OCI-LY1 (cell line): ENCODE measurements at regions not wholly inside any gene's neighbourhood (a gene's known extent, or its start where the extent isn't known, plus 50 kb on each side); places are given as distances from the start of the nearest gene placed in this dataset.

Experiments used
- H2AFZ ChIP-seq: fragments of 200-600 bp; sonication (generic), shearing (Covaris generic); 2 replicates; pipeline ENCODE4 v1.6.0; 2014; ENCODE audit warnings: antibody characterized with exemption, mild to moderate bottlenecking, low read length
- H3F3A ChIP-seq: fragments of 200-600 bp; sonication (generic), shearing (Covaris generic); 2 replicates; pipeline ENCODE4 v1.6.0; 2014; ENCODE audit warnings: mild to moderate bottlenecking, antibody characterized with exemption, low read length, moderate library complexity; ENCODE audit not compliant: insufficient read depth
- H3K27ac ChIP-seq: fragments of 200-600 bp; sonication (generic); 2 replicates; pipeline ENCODE4 v1.5.1; 2014; ENCODE audit warnings: low read length, mixed run types, mild to moderate bottlenecking, low read depth; ENCODE audit not compliant: poor library complexity, severe bottlenecking
- H3K27me3 ChIP-seq: fragments of 200-600 bp; sonication (generic); 2 replicates; pipeline ENCODE4 v1.6.0; 2014; ENCODE audit warnings: antibody characterized with exemption, mild to moderate bottlenecking, low read length, moderate library complexity; ENCODE audit not compliant: insufficient read depth
- H3K36me3 ChIP-seq: fragments of 200-600 bp; sonication (generic); 2 replicates; pipeline ENCODE4 v1.6.1; 2014; ENCODE audit warnings: mild to moderate bottlenecking, antibody characterized with exemption, low read length, moderate library complexity, mixed read lengths; ENCODE audit not compliant: insufficient read depth
- H3K4me1 ChIP-seq: fragments of 200-600 bp; sonication (generic); 2 replicates; pipeline ENCODE4 v1.5.1; 2014; ENCODE audit warnings: mild to moderate bottlenecking, low read length, moderate library complexity; ENCODE audit not compliant: insufficient read depth, severe bottlenecking
- H3K4me2 ChIP-seq: fragments of 200-600 bp; sonication (generic), shearing (Covaris generic); 2 replicates; pipeline ENCODE4 v1.6.1; 2014; ENCODE audit warnings: low read length
- H3K4me3 ChIP-seq: fragments of 200-600 bp; sonication (generic); 2 replicates; pipeline ENCODE4 v1.5.1; 2014; ENCODE audit warnings: low read length, low read depth, mild to moderate bottlenecking, mixed read lengths; ENCODE audit not compliant: poor library complexity, severe bottlenecking
- H3K79me2 ChIP-seq: fragments of 200-600 bp; shearing (Covaris generic); 2 replicates; pipeline ENCODE4 v1.6.1; 2016; ENCODE audit warnings: mixed run types, low read length, mixed read lengths; ENCODE audit not compliant: insufficient read depth
- H3K9ac ChIP-seq: fragments of 200-600 bp; sonication (generic), shearing (Covaris generic); 2 replicates; pipeline ENCODE4 v1.6.1; 2014; ENCODE audit warnings: mild to moderate bottlenecking, low read length, mixed read lengths
- H3K9me2 ChIP-seq: fragments of 200-600 bp; sonication (generic), shearing (Covaris generic); 2 replicates; pipeline ENCODE4 v1.6.1; 2014; ENCODE audit warnings: low read depth, mild to moderate bottlenecking, low read length, mixed read lengths
- H3K9me3 ChIP-seq: fragments of 200-600 bp; shearing (Covaris generic); 2 replicates; pipeline ENCODE4 v1.6.1; 2014; ENCODE audit warnings: low read length, mixed read lengths
- H4K20me1 ChIP-seq: fragments of 200-600 bp; sonication (generic), shearing (Covaris generic); 2 replicates; pipeline ENCODE4 v1.6.0; 2016; ENCODE audit warnings: mild to moderate bottlenecking, low read length; ENCODE audit not compliant: insufficient read depth
- CTCF ChIP-seq: fragments of 200-600 bp; sonication (generic), shearing (Covaris generic); IDR thresholded peaks from 2 replicates; pipeline ENCODE4 v1.5.1; 2017; ENCODE audit warnings: mild to moderate bottlenecking, antibody characterized with exemption, low read length, moderate library complexity, mixed read lengths
- EZH2 ChIP-seq: fragments of 200-600 bp; sonication (generic), shearing (Covaris generic); IDR thresholded peaks from 2 replicates; pipeline ENCODE4 v1.8.0; 2017; ENCODE audit warnings: borderline replicate concordance, mixed run types, mild to moderate bottlenecking, antibody characterized with exemption, low read length, moderate library complexity, mixed read lengths

- Histone ChIP-seq H3K27ac (no peak overlapping the region), H3K36me3 (no peaks in the 10 kb centered on the region), H3K4me1 (no peaks in the 10 kb centered on the region), H3K4me2 (no peak overlapping the region), H3K9me2 (no peaks in the 10 kb centered on the region), H3K9ac (no peak overlapping the region), H3F3A (no peaks in the 10 kb centered on the region), H3K9me3 (no peaks in the 10 kb centered on the region), H2AFZ (no peak overlapping the region), H4K20me1 (no peaks in the 10 kb centered on the region), H3K79me2 (no peaks in the 10 kb centered on the region), H3K27me3 (no peaks in the 10 kb centered on the region), H3K4me3 (no peak overlapping the region)
- TF ChIP-seq EZH2 (no peak), CTCF (no peak)
Measured at GRCh38 chr18:10124557-10124956, 210.7 kb downstream of the VAPA start.

- no peak overlapping the region for H3K9ac ChIP-seq
- H4K20me1 ChIP-seq: no peaks in the 10 kb centered on the region
- H3K9me3 ChIP-seq: no peaks in the 10 kb centered on the region
- no peaks in the 10 kb centered on the region for H3F3A ChIP-seq
- no peak overlapping the region for H3K4me2 ChIP-seq
- H3K36me3 ChIP-seq: no peaks in the 10 kb centered on the region
- no peaks in the 10 kb centered on the region for H3K27me3 ChIP-seq
- H3K9me2 ChIP-seq: no peaks in the 10 kb centered on the region
- no peak overlapping the region for H2AFZ ChIP-seq
- no peak overlapping the region for H3K27ac ChIP-seq
- no peaks in the 10 kb centered on the region for H3K4me1 ChIP-seq
- TF ChIP-seq EZH2 (no peak), CTCF (no peak)
- no peak overlapping the region for H3K4me3 ChIP-seq
- H3K79me2 ChIP-seq: no peaks in the 10 kb centered on the region
Measured at GRCh38 chr18:10124967-10125366, 211.2 kb downstream of the VAPA start.

GRCh38 chr18:10127729-10128128 is 213.9 kb downstream of the VAPA start:
- no peaks in the 10 kb centered on the region for H4K20me1 ChIP-seq
- H3F3A ChIP-seq: no peaks in the 10 kb centered on the region
- no peaks in the 10 kb centered on the region for H3K79me2 ChIP-seq
- no peak overlapping the region for H2AFZ ChIP-seq
- no peak overlapping the region for H3K9ac ChIP-seq
- no peak overlapping the region for H3K4me3 ChIP-seq
- no peak overlapping the region for H3K4me2 ChIP-seq
- H3K27ac ChIP-seq: no peak overlapping the region
- no peaks in the 10 kb centered on the region for H3K9me2 ChIP-seq
- no peaks in the 10 kb centered on the region for H3K36me3 ChIP-seq
- H3K4me1 ChIP-seq: no peaks in the 10 kb centered on the region
- TF ChIP-seq EZH2 (no peak), CTCF (no peak)
- no peaks in the 10 kb centered on the region for H3K27me3 ChIP-seq
- H3K9me3 ChIP-seq: no peaks in the 10 kb centered on the region
